HL-60 (cell line): ENCODE measurements at regions not wholly inside any gene's neighbourhood (a gene's known extent, or its start where the extent isn't known, plus 50 kb on each side); places are given as distances from the start of the nearest gene placed in this dataset.

Experiments
- DNase-seq, 2 experiments: peaks; one replicate each; pipeline ENCODE4 v3.0.0-alpha.2; 2010 to 2020; ENCODE audit warnings: low read depth in 1 of 2, low spot score in 1 of 2
- H3K27ac ChIP-seq: fragments of 250-450 bp; sonication (Bioruptor Pico); replicated peaks from 2 replicates; pipeline ENCODE4 v1.5.1; 2020; ENCODE audit warnings: mild to moderate bottlenecking, moderate library complexity
- H3K27me3 ChIP-seq: fragments of 250-450 bp; sonication (Bioruptor Pico); 2 replicates; pipeline ENCODE4 v1.5.1; 2021; ENCODE audit warnings: mild to moderate bottlenecking, moderate library complexity; ENCODE audit not compliant: insufficient read depth, poor library complexity, severe bottlenecking
- H3K4me3 ChIP-seq: replicated peaks from 2 replicates; pipeline ENCODE4 v1.5.1; 2011; ENCODE audit warnings: mild to moderate bottlenecking, control low read depth, low read length; ENCODE audit not compliant: insufficient read depth
- CTCF ChIP-seq: IDR thresholded peaks from one replicate; pipeline ENCODE4 v1.5.1; 2011; ENCODE audit warnings: low read length, control low read depth, inconsistent platforms; ENCODE audit not compliant: insufficient read depth
- GABPA ChIP-seq: IDR thresholded peaks from 2 replicates; pipeline ENCODE4 v1.6.1; 2012; ENCODE audit warnings: low read depth
- POLR2AphosphoS5 ChIP-seq: IDR thresholded peaks from 2 replicates; pipeline ENCODE4 v1.6.1; 2012; ENCODE audit warnings: low read depth
- SPI1 ChIP-seq: IDR thresholded peaks from 2 replicates; pipeline ENCODE4 v1.6.1; 2012; ENCODE audit warnings: low read depth, mild to moderate bottlenecking, borderline replicate concordance
- TF ChIP-seq, protein P1 (sequence below): IDR thresholded peaks from 2 replicates; pipeline ENCODE4 v1.6.1; 2012; ENCODE audit warnings: low read depth; ENCODE audit not compliant: insufficient replicate concordance

DNA sequence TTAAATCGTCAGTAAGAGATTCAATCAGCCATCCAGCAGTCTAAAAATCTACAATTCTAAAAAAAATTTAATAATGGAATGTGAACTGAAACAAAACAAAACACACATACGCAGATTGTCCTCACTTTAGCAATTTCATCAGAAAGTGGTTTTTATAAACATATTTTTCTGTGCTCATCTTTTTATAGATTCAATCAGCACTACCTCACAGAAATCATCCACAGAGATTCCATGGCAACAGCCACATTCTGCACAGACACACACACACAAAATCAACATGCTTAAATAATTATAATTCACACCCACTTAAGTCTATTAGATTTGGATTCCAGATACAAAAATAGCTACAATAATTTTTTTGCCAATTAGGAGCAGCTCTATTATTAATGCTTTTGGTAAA is 149.0 kb upstream of the KCNIP4 start:
- TF ChIP-seq, protein P1, sequence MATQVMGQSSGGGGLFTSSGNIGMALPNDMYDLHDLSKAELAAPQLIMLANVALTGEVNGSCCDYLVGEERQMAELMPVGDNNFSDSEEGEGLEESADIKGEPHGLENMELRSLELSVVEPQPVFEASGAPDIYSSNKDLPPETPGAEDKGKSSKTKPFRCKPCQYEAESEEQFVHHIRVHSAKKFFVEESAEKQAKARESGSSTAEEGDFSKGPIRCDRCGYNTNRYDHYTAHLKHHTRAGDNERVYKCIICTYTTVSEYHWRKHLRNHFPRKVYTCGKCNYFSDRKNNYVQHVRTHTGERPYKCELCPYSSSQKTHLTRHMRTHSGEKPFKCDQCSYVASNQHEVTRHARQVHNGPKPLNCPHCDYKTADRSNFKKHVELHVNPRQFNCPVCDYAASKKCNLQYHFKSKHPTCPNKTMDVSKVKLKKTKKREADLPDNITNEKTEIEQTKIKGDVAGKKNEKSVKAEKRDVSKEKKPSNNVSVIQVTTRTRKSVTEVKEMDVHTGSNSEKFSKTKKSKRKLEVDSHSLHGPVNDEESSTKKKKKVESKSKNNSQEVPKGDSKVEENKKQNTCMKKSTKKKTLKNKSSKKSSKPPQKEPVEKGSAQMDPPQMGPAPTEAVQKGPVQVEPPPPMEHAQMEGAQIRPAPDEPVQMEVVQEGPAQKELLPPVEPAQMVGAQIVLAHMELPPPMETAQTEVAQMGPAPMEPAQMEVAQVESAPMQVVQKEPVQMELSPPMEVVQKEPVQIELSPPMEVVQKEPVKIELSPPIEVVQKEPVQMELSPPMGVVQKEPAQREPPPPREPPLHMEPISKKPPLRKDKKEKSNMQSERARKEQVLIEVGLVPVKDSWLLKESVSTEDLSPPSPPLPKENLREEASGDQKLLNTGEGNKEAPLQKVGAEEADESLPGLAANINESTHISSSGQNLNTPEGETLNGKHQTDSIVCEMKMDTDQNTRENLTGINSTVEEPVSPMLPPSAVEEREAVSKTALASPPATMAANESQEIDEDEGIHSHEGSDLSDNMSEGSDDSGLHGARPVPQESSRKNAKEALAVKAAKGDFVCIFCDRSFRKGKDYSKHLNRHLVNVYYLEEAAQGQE = no peak
- no peak for TF ChIP-seq CTCF
- TF ChIP-seq GABPA = no peak
- no peak for TF ChIP-seq POLR2AphosphoS5
- TF ChIP-seq SPI1 = no peak
- DNase-seq = no peak
- Histone ChIP-seq H3K27me3 (no peaks in the 10 kb centered on the region), H3K27ac (no peak overlapping the region), H3K4me3 (no peak overlapping the region)

GRCh38 chr4:22094217-22094616 is 145.6 kb upstream of the KCNIP4 start:
- no peak for DNase-seq
- TF ChIP-seq, protein P1 = no peak
- no peak for TF ChIP-seq POLR2AphosphoS5
- Histone ChIP-seq H3K27ac (no peak overlapping the region), H3K27me3 (no peaks in the 10 kb centered on the region), H3K4me3 (no peak overlapping the region)

- DNase-seq = no peak
- no peaks in the 10 kb centered on the region for H3K27me3 ChIP-seq
- H3K4me3 ChIP-seq = no peak overlapping the region
- TF ChIP-seq GABPA (no peak), CTCF (no peak), SPI1 (no peak), POLR2AphosphoS5 (no peak)
- TF ChIP-seq, protein P1 = no peak
- H3K27ac ChIP-seq = no peak overlapping the region
Measured at GRCh38 chr4:22093126-22093525, 144.6 kb upstream of the KCNIP4 start.

DNA sequence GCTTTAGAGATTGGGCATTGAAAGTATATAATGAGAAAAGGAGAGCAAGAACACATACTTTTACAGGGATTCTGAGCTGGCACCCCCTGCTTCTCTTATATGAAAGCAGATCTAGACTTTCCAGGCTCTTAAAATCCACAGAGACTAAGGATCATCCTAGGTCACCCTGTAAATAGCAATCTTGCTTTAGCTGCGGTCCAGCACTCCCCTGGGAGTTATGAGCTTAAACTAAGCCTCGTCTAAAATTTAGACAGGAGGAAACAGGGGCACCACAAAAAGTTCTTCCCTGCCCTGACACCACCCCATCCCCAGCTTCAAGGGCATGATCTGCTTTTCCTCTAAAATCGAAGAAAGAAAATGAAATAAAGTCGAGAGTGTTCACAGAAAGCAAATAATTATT is 143.3 kb upstream of the KCNIP4 start:
- no peaks in the 10 kb centered on the region for H3K27me3 ChIP-seq
- DNase-seq = no peak
- H3K27ac ChIP-seq = no peak overlapping the region
- TF ChIP-seq SPI1 (no peak), POLR2AphosphoS5 (no peak), CTCF (no peak), GABPA (no peak)
- TF ChIP-seq, protein P1 = no peak
- no peak overlapping the region for H3K4me3 ChIP-seq
